ENCODE measurements at regions not wholly inside any gene's neighbourhood (a gene's known extent, or its start where the extent isn't known, plus 50 kb on each side); places are given as distances from the start of the nearest gene placed in this dataset.

- TF ChIP-seq POLR2AphosphoS5 (IDR thresholded peaks at IDR 0.05) (no peak), CTCF (IDR thresholded peaks at IDR 0.05) (no peak), POLR2A (IDR thresholded peaks at IDR 0.05) (no peak)
- intact Hi-C loops (cut with DNase I; ENCODE audit: low total_unique reads), result no loop called here
- Histone ChIP-seq H3K36me3 (no peaks in the 10 kb centered on the region), H3K4me1 (no peaks in the 10 kb centered on the region), H3K4me3 (no peak overlapping the region), H3K27ac (no peak overlapping the region), H3K27me3 (no peaks in the 10 kb centered on the region), H3K9me3 (no peaks in the 10 kb centered on the region)
- no peak for DNase-seq (ENCODE audit: low spot score in 2 of 2)
These were observed 411.5 kb upstream of the DDI1 start for GRCh38 chr11:103624708-103625623.

- no peaks in the 10 kb centered on the region for H3K27me3 ChIP-seq
- H3K27ac ChIP-seq, result no peak overlapping the region
- no peak for TF ChIP-seq CTCF (IDR thresholded peaks at IDR 0.05)
- TF ChIP-seq POLR2A (IDR thresholded peaks at IDR 0.05), result no peak
- TF ChIP-seq POLR2AphosphoS5 (IDR thresholded peaks at IDR 0.05), result no peak
- no peaks in the 10 kb centered on the region for H3K9me3 ChIP-seq
- H3K36me3 ChIP-seq, result no peaks in the 10 kb centered on the region
- no peaks in the 10 kb centered on the region for H3K4me1 ChIP-seq
- no peak for DNase-seq (ENCODE audit: low spot score in 2 of 2)
- no peak overlapping the region for H3K4me3 ChIP-seq
- intact Hi-C loops (cut with DNase I; ENCODE audit: low total_unique reads), result no loop called here
These were observed 410.8 kb upstream of the DDI1 start for GRCh38 chr11:103625624-103625965.

- TF ChIP-seq CTCF (IDR thresholded peaks at IDR 0.05), result no peak
- no peak for TF ChIP-seq POLR2AphosphoS5 (IDR thresholded peaks at IDR 0.05)
- no peak for TF ChIP-seq POLR2A (IDR thresholded peaks at IDR 0.05)
These were observed 408.3 kb upstream of the DDI1 start for GRCh38 chr11:103628121-103628520.

GRCh38 chr11:103631841-103632240 is 404.6 kb upstream of the DDI1 start:
- intact Hi-C loops (cut with DNase I; ENCODE audit: low total_unique reads), result no loop called here
- Histone ChIP-seq H3K27ac (no peak overlapping the region), H3K27me3 (no peaks in the 10 kb centered on the region), H3K4me1 (no peaks in the 10 kb centered on the region), H3K36me3 (no peaks in the 10 kb centered on the region), H3K9me3 (no peaks in the 10 kb centered on the region), H3K4me3 (no peak overlapping the region)
- no peak for TF ChIP-seq POLR2AphosphoS5 (IDR thresholded peaks at IDR 0.05)
- no peak for TF ChIP-seq POLR2A (IDR thresholded peaks at IDR 0.05)
- no peak for TF ChIP-seq CTCF (IDR thresholded peaks at IDR 0.05)
- no peak for DNase-seq (ENCODE audit: low spot score in 2 of 2)

More at GRCh38 chr11:103628121-103628520, 408.3 kb upstream of the DDI1 start:
- no peaks in the 10 kb centered on the region for H3K4me1 ChIP-seq
- no peaks in the 10 kb centered on the region for H3K9me3 ChIP-seq
- DNase-seq (ENCODE audit: low spot score in 2 of 2), result no peak
- H3K27me3 ChIP-seq, result no peaks in the 10 kb centered on the region
- H3K4me3 ChIP-seq, result no peak overlapping the region
- H3K36me3 ChIP-seq, result no peaks in the 10 kb centered on the region
- intact Hi-C loops (cut with DNase I; ENCODE audit: low total_unique reads), result no loop called here
- H3K27ac ChIP-seq, result no peak overlapping the region

GRCh38 chr11:103633068-103633788 is 403.2 kb upstream of the DDI1 start:
- no peak for TF ChIP-seq CTCF (IDR thresholded peaks at IDR 0.05)
- Histone ChIP-seq H3K9me3 (no peaks in the 10 kb centered on the region), H3K36me3 (no peaks in the 10 kb centered on the region), H3K4me1 (no peaks in the 10 kb centered on the region), H3K27ac (no peak overlapping the region), H3K4me3 (no peak overlapping the region), H3K27me3 (no peaks in the 10 kb centered on the region)
- intact Hi-C loops (cut with DNase I; ENCODE audit: low total_unique reads), result no loop called here
- DNase-seq (ENCODE audit: low spot score in 2 of 2), result no peak
